B cell (primary cell): ENCODE measurements at regions not wholly inside any gene's neighbourhood (a gene's known extent, or its start where the extent isn't known, plus 50 kb on each side); places are given as distances from the start of the nearest gene placed in this dataset.

Experiments
- ATAC-seq: fragments of 200-7000 bp; cut with Tn5 transposase; one replicate; pipeline ENCODE4 v1.10.0; 2021; ENCODE audit warnings: low read depth, mild to moderate bottlenecking, moderate number of reproducible peaks, moderate library complexity
- CTCF ChIA-PET: fragments of 350-600 bp; sonication (Branson Sonifier 250); formaldehyde crosslinking; loops from one replicate; lab custom pipeline; 2021; ENCODE audit warnings: antibody characterized with exemption, inconsistent platforms; lab: Charles Lee
- POLR2A ChIA-PET: fragments of 350-600 bp; sonication (Branson Sonifier 250); formaldehyde crosslinking; loops from one replicate; lab custom pipeline; 2021; ENCODE audit warnings: antibody characterized with exemption; lab: Charles Lee
- DNase-seq: peaks from one replicate; pipeline ENCODE4 v3.0.0; 2013
- H2AFZ ChIP-seq: 2 replicates; pipeline ENCODE4 v1.6.1; 2012; ENCODE audit warnings: mild to moderate bottlenecking, low read depth, low read length; ENCODE audit not compliant: insufficient read depth, poor library complexity, severe bottlenecking
- H3K27ac ChIP-seq, 2 donors: 1 replicate in 1 of 2; 2 replicates in 1 of 2; pipeline ENCODE4 v1.5.1; 2012 to 2013; ENCODE audit warnings: low read length in 2 of 2, mild to moderate bottlenecking in 2 of 2, moderate library complexity in 1 of 2
- H3K27me3 ChIP-seq, 4 experiments: fragments of 200-600 bp in 1 of 4; sonication (generic) in 1 of 4; replicated peaks in 1 of 4; 1 replicate in 2 of 4; 2 replicates in 2 of 4; pipeline versions ENCODE4 v1.6.1 to v1.7.0; 2013 to 2016; ENCODE audit warnings: low read length in 3 of 4, mild to moderate bottlenecking in 2 of 4, mixed read lengths in 1 of 4, moderate library complexity in 1 of 4; ENCODE audit not compliant: insufficient read depth in 4 of 4, control insufficient read depth in 3 of 4; ENCODE audit errors: control extremely low read depth in 1 of 4
- H3K36me3 ChIP-seq, 2 experiments: replicated peaks in 1 of 2; 1 replicate in 1 of 2; 2 replicates in 1 of 2; pipeline versions ENCODE4 v1.6.1 to v1.7.1; 2013; ENCODE audit warnings: low read length in 1 of 2; ENCODE audit not compliant: insufficient read depth in 2 of 2, control insufficient read depth in 1 of 2; ENCODE audit errors: control extremely low read depth in 1 of 2, extremely low read depth in 1 of 2
- H3K4me1 ChIP-seq, 2 donors: fragments of 200-600 bp in 1 of 2; sonication (generic) in 1 of 2; 1 replicate in 1 of 2; 2 replicates in 1 of 2; pipeline versions ENCODE4 v1.5.1 to v1.6.1; 2013 to 2017; ENCODE audit warnings: low read length in 2 of 2; ENCODE audit not compliant: control insufficient read depth in 2 of 2, insufficient read depth in 2 of 2
- H3K4me2 ChIP-seq: replicated peaks from 2 replicates; pipeline ENCODE3; 2012; ENCODE audit warnings: mild to moderate bottlenecking, low read depth, low read length; ENCODE audit not compliant: poor library complexity, severe bottlenecking
- H3K4me3 ChIP-seq, 5 experiments: fragments of 200-600 bp in 1 of 5; sonication (generic) in 1 of 5; 1 replicate in 3 of 5; 2 replicates in 2 of 5; pipeline versions ENCODE4 v1.5.1 to v1.7.0; 2011 to 2016; ENCODE audit warnings: low read length in 4 of 5, mild to moderate bottlenecking in 4 of 5, low read depth in 2 of 5, control low read depth in 1 of 5, moderate library complexity in 1 of 5; ENCODE audit not compliant: insufficient read depth in 1 of 5; ENCODE audit errors: control extremely low read depth in 1 of 5, extremely low read depth in 1 of 5
- H3K79me2 ChIP-seq: fragments of 200-600 bp; sonication (generic); one replicate; pipeline ENCODE4 v1.6.0; 2016; ENCODE audit warnings: low read length; ENCODE audit not compliant: control insufficient read depth, insufficient read depth
- H3K9ac ChIP-seq: fragments of 200-600 bp; sonication (generic); 2 replicates; pipeline ENCODE4 v1.6.1; 2017; ENCODE audit warnings: mild to moderate bottlenecking, low read length, moderate library complexity
- H3K9me3 ChIP-seq, 3 donors: one replicate each; pipeline versions ENCODE4 v1.6.1 to v1.7.1; 2013; ENCODE audit warnings: low read length in 2 of 3; ENCODE audit not compliant: control insufficient read depth in 2 of 3, insufficient read depth in 1 of 3; ENCODE audit errors: control extremely low read depth in 1 of 3
- H4K20me1 ChIP-seq: 2 replicates; pipeline ENCODE4 v1.6.0; 2012; ENCODE audit warnings: mild to moderate bottlenecking, low read length; ENCODE audit not compliant: insufficient read depth, control insufficient read depth, poor library complexity, severe bottlenecking
- H3K27ac Mint-ChIP-seq: one replicate; pipeline ENCODE4 v1.8.0; 2021; ENCODE audit warnings: mixed read lengths
- H3K27me3 Mint-ChIP-seq: one replicate; pipeline ENCODE4 v1.8.0; 2021; ENCODE audit warnings: mixed read lengths
- H3K4me1 Mint-ChIP-seq: one replicate; pipeline ENCODE4 v1.8.0; 2021; ENCODE audit warnings: mixed read lengths
- H3K4me3 Mint-ChIP-seq: one replicate; pipeline ENCODE4 v1.8.0; 2021; ENCODE audit warnings: mixed read lengths
- H3K9me3 Mint-ChIP-seq: one replicate; pipeline ENCODE4 v1.8.0; 2022; ENCODE audit warnings: mixed read lengths; ENCODE audit not compliant: insufficient read depth
- CTCF ChIP-seq: fragments of 200-600 bp; IDR thresholded peaks from one replicate; pipeline ENCODE4 v1.8.0; 2022; ENCODE audit warnings: antibody characterized with exemption, mild to moderate bottlenecking
- EZH2 ChIP-seq: IDR thresholded peaks from 2 replicates; pipeline ENCODE4 v1.6.1; 2012; ENCODE audit warnings: borderline replicate concordance, low read depth, mild to moderate bottlenecking, moderate library complexity, low read length; ENCODE audit not compliant: insufficient read depth, poor library complexity, severe bottlenecking
- WGBS: methylation state at CpG from one replicate; pipeline ENCODE4 v1.1.5; 2013; ENCODE audit warnings: missing lambda C conversion rate; ENCODE audit not compliant: insufficient coverage; 5-methylcytosine and 5-hydroxymethylcytosine counted together
- intact Hi-C: fragments of 100-400 bp; cut with micrococcal nuclease; formaldehyde crosslinking; loops from one replicate; pipeline ENCODE4 v1.10.0; 2022

DNA sequence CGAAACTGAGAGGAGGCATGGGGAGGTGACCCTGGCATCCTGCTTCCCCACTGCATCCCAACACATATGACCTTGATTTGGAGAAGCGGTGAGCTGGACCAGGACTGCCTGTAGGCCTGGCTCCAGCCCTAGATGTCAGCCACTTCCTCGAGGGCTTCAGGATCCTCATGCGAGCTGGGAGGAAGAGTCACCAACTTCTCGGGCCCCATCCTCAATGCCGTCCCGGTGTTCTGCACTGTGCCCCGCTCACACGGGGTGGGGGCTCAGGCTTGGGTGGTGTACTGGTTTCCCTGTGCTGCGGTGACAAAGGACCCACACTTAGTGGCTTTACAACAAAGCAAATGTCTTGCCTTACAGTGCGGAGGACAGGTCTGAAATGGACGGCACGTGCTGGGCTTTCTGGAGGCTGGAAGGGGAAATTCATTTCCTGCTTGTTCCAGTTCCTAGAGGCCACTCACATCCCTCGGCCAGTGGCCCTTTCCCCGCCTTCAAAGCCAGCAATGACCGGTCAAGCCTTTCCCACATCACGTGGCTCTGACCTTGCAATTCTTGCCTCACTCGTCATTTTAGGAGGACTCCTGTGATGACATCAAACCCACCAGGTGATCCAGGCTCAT lies 298.1 kb upstream of the RTL1 start:
- Histone ChIP-seq H3K9me3 (peaks cover 0 to 47% (median 3%) of the 10 kb centered on the region in 3 donors), H3K79me2 (no peaks in the 10 kb centered on the region), H3K4me3 (no peak overlapping the region), H3K9ac (no peak overlapping the region), H3K27ac (no peak overlapping the region), H3K4me1 (no peaks in the 10 kb centered on the region), H3K36me3 (no peaks in the 10 kb centered on the region), H3K4me2 (no peak overlapping the region), H4K20me1 (no peaks in the 10 kb centered on the region), H3K27me3 (no peaks in the 10 kb centered on the region), H2AFZ (no peak overlapping the region)
- no peaks in the 10 kb centered on the region for H3K27me3 Mint-ChIP-seq
- no peaks in the 10 kb centered on the region for H3K4me1 Mint-ChIP-seq
- DNase-seq = no peak
- no peak overlapping the region for H3K27ac Mint-ChIP-seq
- POLR2A ChIA-PET = no interaction called here
- TF ChIP-seq CTCF (no peak), EZH2 (no peak)
- no peak for ATAC-seq
- no peak overlapping the region for H3K4me3 Mint-ChIP-seq
- CTCF ChIA-PET = no interaction called here
- intact Hi-C loops = no loop called here
- H3K9me3 Mint-ChIP-seq = peaks cover 13% of the 10 kb centered on the region
- 96% methylated on average over 16 of the region's 18 CpGs for WGBS

GRCh38 chr14:101202627-101203404 lies 299.3 kb upstream of the RTL1 start:
- 90% methylated on average over 25 of the region's 25 CpGs for WGBS
- no peak for DNase-seq
- CTCF ChIA-PET = no interaction called here
- Mint-ChIP-seq H3K27ac (no peak overlapping the region), H3K4me3 (no peak overlapping the region), H3K9me3 (peaks cover 16% of the 10 kb centered on the region), H3K4me1 (no peaks in the 10 kb centered on the region), H3K27me3 (no peaks in the 10 kb centered on the region)
- no peak overlapping the region for H3K9ac ChIP-seq
- peaks cover 0 to 44% (median 9%) of the 10 kb centered on the region in 3 donors for H3K9me3 ChIP-seq
- no peak for ATAC-seq
- no peak overlapping the region for H3K27ac ChIP-seq
- no peak overlapping the region for H2AFZ ChIP-seq
- no peak for TF ChIP-seq EZH2
- TF ChIP-seq CTCF = no peak
- H3K4me3 ChIP-seq = no peak overlapping the region
- H3K27me3 ChIP-seq = no peaks in the 10 kb centered on the region
- intact Hi-C loops = no loop called here
- H3K4me2 ChIP-seq = no peak overlapping the region
- POLR2A ChIA-PET = no interaction called here
- H3K4me1 ChIP-seq = no peaks in the 10 kb centered on the region
- no peaks in the 10 kb centered on the region for H3K79me2 ChIP-seq
- H4K20me1 ChIP-seq = no peaks in the 10 kb centered on the region
- H3K36me3 ChIP-seq = no peaks in the 10 kb centered on the region
